ENCODE measurements at regions not wholly inside any gene's neighbourhood (a gene's known extent, or its start where the extent isn't known, plus 50 kb on each side); places are given as distances from the start of the nearest gene placed in this dataset.

DNA sequence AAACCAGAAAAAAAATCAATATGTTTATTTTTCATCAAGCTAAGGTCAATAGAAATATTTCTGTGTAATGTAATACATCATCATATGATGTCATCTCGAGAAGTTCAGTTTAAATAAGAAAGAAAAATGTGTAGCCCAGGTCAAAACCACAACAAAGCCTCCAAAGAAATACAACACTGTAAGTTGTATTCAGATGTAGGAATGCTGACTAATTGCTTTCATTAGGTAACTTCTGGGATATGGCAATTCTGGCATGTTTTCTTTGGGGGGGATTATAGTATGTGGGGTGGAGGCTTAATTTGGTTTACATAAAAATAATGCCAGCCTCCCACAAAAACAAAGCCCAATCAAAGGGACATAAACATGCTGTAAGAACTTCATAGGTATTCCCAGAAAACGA is 881.8 kb upstream of the CITED2 start:
- DNase-seq: no peak
- ChIA-PET POLR2A (no interaction called here), CTCF (no interaction called here)
- Mint-ChIP-seq H3K9me3 (ENCODE audit: unreplicated experiment) (no peaks in the 10 kb centered on the region), H3K4me3 (ENCODE audit: unreplicated experiment) (no peak overlapping the region), H3K4me1 (ENCODE audit: low read depth, unreplicated experiment) (no peaks in the 10 kb centered on the region), H3K27ac (ENCODE audit: unreplicated experiment) (no peak overlapping the region), H3K27me3 (ENCODE audit: insufficient read depth, unreplicated experiment) (peaks cover 8% of the 10 kb centered on the region), H3K36me3 (ENCODE audit: insufficient read depth, unreplicated experiment) (no peaks in the 10 kb centered on the region)
- intact Hi-C loops (cut with micrococcal nuclease; ENCODE audit: unreplicated experiment): no loop called here
- Histone ChIP-seq H3K9me3 (no peaks in the 10 kb centered on the region), H3K4me3 (ENCODE audit: low read depth, low read length) (no peak overlapping the region), H3K4me1 (no peaks in the 10 kb centered on the region), H3K36me3 (ENCODE audit: control insufficient read depth, insufficient read depth, low read length) (no peaks in the 10 kb centered on the region), H3K27me3 (replicated peaks; ENCODE audit: control insufficient read depth, insufficient read depth, low read length) (no peaks in the 10 kb centered on the region)
- no TSS peak for BruUV-seq (replicated peaks)
- TF ChIP-seq, protein P1, sequence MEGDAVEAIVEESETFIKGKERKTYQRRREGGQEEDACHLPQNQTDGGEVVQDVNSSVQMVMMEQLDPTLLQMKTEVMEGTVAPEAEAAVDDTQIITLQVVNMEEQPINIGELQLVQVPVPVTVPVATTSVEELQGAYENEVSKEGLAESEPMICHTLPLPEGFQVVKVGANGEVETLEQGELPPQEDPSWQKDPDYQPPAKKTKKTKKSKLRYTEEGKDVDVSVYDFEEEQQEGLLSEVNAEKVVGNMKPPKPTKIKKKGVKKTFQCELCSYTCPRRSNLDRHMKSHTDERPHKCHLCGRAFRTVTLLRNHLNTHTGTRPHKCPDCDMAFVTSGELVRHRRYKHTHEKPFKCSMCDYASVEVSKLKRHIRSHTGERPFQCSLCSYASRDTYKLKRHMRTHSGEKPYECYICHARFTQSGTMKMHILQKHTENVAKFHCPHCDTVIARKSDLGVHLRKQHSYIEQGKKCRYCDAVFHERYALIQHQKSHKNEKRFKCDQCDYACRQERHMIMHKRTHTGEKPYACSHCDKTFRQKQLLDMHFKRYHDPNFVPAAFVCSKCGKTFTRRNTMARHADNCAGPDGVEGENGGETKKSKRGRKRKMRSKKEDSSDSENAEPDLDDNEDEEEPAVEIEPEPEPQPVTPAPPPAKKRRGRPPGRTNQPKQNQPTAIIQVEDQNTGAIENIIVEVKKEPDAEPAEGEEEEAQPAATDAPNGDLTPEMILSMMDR (IDR thresholded peaks at IDR 0.05; ENCODE audit: insufficient read depth in 1 of 2, low read depth in 1 of 2, low read length in 1 of 2, severe bottlenecking in 1 of 2, unreplicated experiment in 1 of 2): no peak

DNA sequence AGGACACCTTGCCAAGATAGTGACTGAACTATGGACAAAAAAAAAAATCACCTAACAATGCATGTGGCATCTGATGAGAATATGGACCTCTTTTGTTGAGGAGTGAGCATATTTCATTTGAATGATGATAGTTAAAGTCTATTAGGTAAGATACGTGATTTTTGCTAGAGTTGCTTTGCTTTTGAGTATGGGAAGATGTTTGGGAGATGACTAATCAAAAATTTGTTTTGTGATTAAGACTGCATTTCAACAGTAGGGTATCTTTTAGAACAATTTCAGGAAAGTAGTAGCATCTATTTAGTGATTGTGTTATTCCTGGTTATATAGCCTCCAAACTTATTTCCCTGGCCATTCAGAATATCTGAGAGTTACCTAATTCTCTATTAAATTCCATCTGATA is 878.6 kb upstream of the CITED2 start:
- no peaks in the 10 kb centered on the region for H3K4me1 ChIP-seq
- no peaks in the 10 kb centered on the region for H3K9me3 ChIP-seq
- H3K27me3 ChIP-seq (replicated peaks; ENCODE audit: control insufficient read depth, insufficient read depth, low read length): no peaks in the 10 kb centered on the region
- Mint-ChIP-seq H3K27me3 (ENCODE audit: insufficient read depth, unreplicated experiment) (no peaks in the 10 kb centered on the region), H3K27ac (ENCODE audit: unreplicated experiment) (no peak overlapping the region), H3K36me3 (ENCODE audit: insufficient read depth, unreplicated experiment) (no peaks in the 10 kb centered on the region), H3K4me1 (ENCODE audit: low read depth, unreplicated experiment) (no peaks in the 10 kb centered on the region), H3K9me3 (ENCODE audit: unreplicated experiment) (no peaks in the 10 kb centered on the region), H3K4me3 (ENCODE audit: unreplicated experiment) (no peak overlapping the region)
- TF ChIP-seq, protein P1 (IDR thresholded peaks at IDR 0.05; ENCODE audit: insufficient read depth in 1 of 2, low read depth in 1 of 2, low read length in 1 of 2, severe bottlenecking in 1 of 2, unreplicated experiment in 1 of 2): no peak
- POLR2A ChIA-PET: no interaction called here
- CTCF ChIA-PET: no interaction called here
- intact Hi-C loops (cut with micrococcal nuclease; ENCODE audit: unreplicated experiment): no loop called here
- H3K36me3 ChIP-seq (ENCODE audit: control insufficient read depth, insufficient read depth, low read length): no peaks in the 10 kb centered on the region
- no TSS peak for BruUV-seq (replicated peaks)
- no peak for DNase-seq
- no peak overlapping the region for H3K4me3 ChIP-seq (ENCODE audit: low read depth, low read length)

DNA sequence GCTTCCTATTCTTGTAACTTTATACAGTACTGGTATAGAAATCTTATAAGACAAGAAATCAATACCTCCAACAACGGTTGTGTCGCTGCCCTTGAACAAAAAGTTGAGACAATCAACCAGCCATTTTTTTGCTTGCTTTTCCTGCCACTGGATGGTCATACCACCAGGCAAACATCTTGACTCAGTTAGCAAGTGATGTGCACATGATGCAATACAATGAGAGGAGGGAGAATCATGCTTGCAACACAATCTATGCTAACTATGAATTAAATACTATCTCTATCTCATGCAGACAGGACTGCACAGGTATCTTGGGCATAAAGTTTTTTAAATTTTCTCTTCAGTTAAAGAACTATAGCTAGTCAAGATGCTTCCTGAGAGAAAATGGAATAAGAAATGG is 877.7 kb upstream of the CITED2 start:
- CTCF ChIA-PET: no interaction called here

More for the DNA sequence above, 877.7 kb upstream of the CITED2 start:
- H3K27me3 Mint-ChIP-seq (ENCODE audit: insufficient read depth, unreplicated experiment): no peaks in the 10 kb centered on the region
- no peak overlapping the region for H3K4me3 Mint-ChIP-seq (ENCODE audit: unreplicated experiment)
- H3K9me3 Mint-ChIP-seq (ENCODE audit: unreplicated experiment): no peaks in the 10 kb centered on the region
- no peaks in the 10 kb centered on the region for H3K36me3 Mint-ChIP-seq (ENCODE audit: insufficient read depth, unreplicated experiment)
- no peaks in the 10 kb centered on the region for H3K36me3 ChIP-seq (ENCODE audit: control insufficient read depth, insufficient read depth, low read length)
- no peaks in the 10 kb centered on the region for H3K4me1 ChIP-seq
- H3K27ac Mint-ChIP-seq (ENCODE audit: unreplicated experiment): no peak overlapping the region
- intact Hi-C loops (cut with micrococcal nuclease; ENCODE audit: unreplicated experiment): no loop called here
- H3K27me3 ChIP-seq (replicated peaks; ENCODE audit: control insufficient read depth, insufficient read depth, low read length): no peaks in the 10 kb centered on the region
- DNase-seq: no peak
- H3K4me1 Mint-ChIP-seq (ENCODE audit: low read depth, unreplicated experiment): no peaks in the 10 kb centered on the region
- POLR2A ChIA-PET: no interaction called here
- no TSS peak for BruUV-seq (replicated peaks)
- H3K9me3 ChIP-seq: no peaks in the 10 kb centered on the region
- TF ChIP-seq, protein P1 (IDR thresholded peaks at IDR 0.05; ENCODE audit: insufficient read depth in 1 of 2, low read depth in 1 of 2, low read length in 1 of 2, severe bottlenecking in 1 of 2, unreplicated experiment in 1 of 2): no peak
- no peak overlapping the region for H3K4me3 ChIP-seq (ENCODE audit: low read depth, low read length)
